Renal pelvis (tissue), 1 donor: ENCODE measurements at regions not wholly inside any gene's neighbourhood (a gene's known extent, or its start where the extent isn't known, plus 50 kb on each side); places are given as distances from the start of the nearest gene placed in this dataset.
"Not testable (repeated sequence)": the region's sequence is repeated elsewhere in the genome, so short reads cannot be mapped to it uniquely, and the experiment has no call there.

Experiments used
- DNase-seq: peaks from one replicate; pipeline ENCODE4 v3.0.0-alpha.2; 2013

GRCh38 chr4:77306496-77306895 lies 149.5 kb downstream of the CCNG2 start:
- no peak for DNase-seq

GRCh38 chr4:77308843-77309242 lies 151.8 kb downstream of the CCNG2 start:
- DNase-seq, result no peak

GRCh38 chr4:77309496-77309895 lies 152.5 kb downstream of the CCNG2 start:
- DNase-seq, result no peak

- no peak for DNase-seq
These were observed 153.9 kb downstream of the CCNG2 start for GRCh38 chr4:77310931-77311330.

GRCh38 chr4:77314697-77315096 lies 157.7 kb downstream of the CCNG2 start:
- no peak for DNase-seq

GRCh38 chr4:77327151-77327550 lies 170.1 kb downstream of the CCNG2 start:
- DNase-seq, result no peak

- DNase-seq, result no peak
These were observed 175.8 kb downstream of the CCNG2 start for GRCh38 chr4:77332696-77333270.

GRCh38 chr4:77336411-77337142 lies 179.6 kb downstream of the CCNG2 start:
- DNase-seq, result no peak

GRCh38 chr4:77342170-77342810 lies 185.3 kb downstream of the CCNG2 start:
- no peak for DNase-seq

- DNase-seq, result no peak
These were observed 187.0 kb downstream of the CCNG2 start for GRCh38 chr4:77344001-77344400.

- DNase-seq, result no peak
These were observed 187.8 kb downstream of the CCNG2 start for GRCh38 chr4:77344784-77345183.

- no peak for DNase-seq
These were observed 190.5 kb downstream of the CCNG2 start for GRCh38 chr4:77347351-77347966.

- DNase-seq, result no peak
These were observed 191.8 kb downstream of the CCNG2 start for GRCh38 chr4:77348815-77349214.

- DNase-seq, result no peak
These were observed 192.4 kb downstream of the CCNG2 start for GRCh38 chr4:77349364-77349763.

GRCh38 chr4:77349796-77350195 lies 192.8 kb downstream of the CCNG2 start:
- DNase-seq, result no peak

GRCh38 chr4:77352192-77352591 lies 195.2 kb downstream of the CCNG2 start:
- no peak for DNase-seq

GRCh38 chr4:77353724-77354315 lies 196.8 kb downstream of the CCNG2 start:
- not testable (repeated sequence) for DNase-seq

- DNase-seq, result no peak
These were observed 197.5 kb downstream of the CCNG2 start for GRCh38 chr4:77354550-77354949.

GRCh38 chr4:77355731-77356130 lies 198.7 kb downstream of the CCNG2 start:
- no peak for DNase-seq

- peak; percentile 36 for DNase-seq
These were observed 201.4 kb downstream of the CCNG2 start for GRCh38 chr4:77358315-77358928.

- peak; percentile 19 for DNase-seq
These were observed 203.4 kb downstream of the CCNG2 start for GRCh38 chr4:77360451-77360850.

GRCh38 chr4:77366876-77367275 lies 209.9 kb downstream of the CCNG2 start:
- not testable (repeated sequence) for DNase-seq
